HS-27A (cell line): ENCODE measurements at regions not wholly inside any gene's neighbourhood (a gene's known extent, or its start where the extent isn't known, plus 50 kb on each side); places are given as distances from the start of the nearest gene placed in this dataset.

Experiments used
- DNase-seq: peaks from one replicate; pipeline ENCODE4 v3.0.0-alpha.2; 2012; ENCODE audit warnings: low read depth, missing footprints

DNA sequence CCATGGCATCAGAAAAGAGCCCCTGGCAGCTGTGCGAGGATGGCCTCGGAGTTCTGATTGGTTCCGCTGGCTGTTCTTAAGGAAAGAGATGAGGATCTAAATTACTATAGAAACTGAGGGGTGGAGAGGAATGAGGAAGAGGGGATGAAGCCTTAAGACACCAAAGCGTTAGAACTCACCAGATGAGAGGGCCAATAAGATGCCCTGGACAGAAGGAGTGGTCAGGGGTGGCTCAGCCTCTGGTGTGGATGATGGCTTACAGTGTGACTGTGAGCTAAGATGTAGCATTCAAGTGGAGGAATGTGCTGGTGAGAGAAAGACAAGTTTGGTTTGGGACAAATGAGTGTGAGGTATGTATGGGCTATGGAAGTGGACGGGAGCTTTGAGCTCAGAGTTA lies 97.8 kb downstream of the ZFP36L2 start:
- DNase-seq, result no peak

DNA sequence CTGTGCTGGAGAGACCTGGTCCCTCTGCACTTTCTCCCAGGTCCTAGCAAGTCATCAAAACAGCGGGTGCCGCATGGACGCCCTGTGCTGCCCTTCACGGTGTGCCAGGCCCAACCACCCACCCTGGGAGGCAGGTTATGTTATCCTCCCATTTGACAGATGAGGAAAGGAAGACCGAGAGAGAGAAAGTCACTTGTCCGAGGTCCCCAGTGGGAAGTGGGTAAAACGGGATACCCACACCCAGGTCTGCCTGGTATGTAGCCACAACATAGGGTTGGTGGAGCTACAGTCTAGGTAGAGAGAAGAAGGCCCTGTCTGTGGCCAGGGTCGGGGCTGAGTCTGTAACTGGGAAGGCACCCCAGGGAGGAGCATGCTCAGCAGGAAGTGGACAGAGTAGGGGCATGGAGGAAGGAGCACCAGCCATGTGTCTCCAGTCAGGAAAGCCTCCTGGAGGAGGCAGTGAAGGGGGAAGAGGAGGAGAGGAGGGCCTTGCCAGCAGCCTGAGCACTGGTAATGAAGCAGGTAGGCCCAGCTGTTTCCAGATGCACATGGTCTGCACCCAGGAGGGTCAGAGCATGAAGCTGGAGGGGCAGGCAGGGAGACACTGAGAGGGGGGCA lies 98.4 kb downstream of the ZFP36L2 start:
- no peak for DNase-seq

GRCh38 chr2:43127208-43127940 lies 99.0 kb downstream of the ZFP36L2 start:
- no peak for DNase-seq

DNA sequence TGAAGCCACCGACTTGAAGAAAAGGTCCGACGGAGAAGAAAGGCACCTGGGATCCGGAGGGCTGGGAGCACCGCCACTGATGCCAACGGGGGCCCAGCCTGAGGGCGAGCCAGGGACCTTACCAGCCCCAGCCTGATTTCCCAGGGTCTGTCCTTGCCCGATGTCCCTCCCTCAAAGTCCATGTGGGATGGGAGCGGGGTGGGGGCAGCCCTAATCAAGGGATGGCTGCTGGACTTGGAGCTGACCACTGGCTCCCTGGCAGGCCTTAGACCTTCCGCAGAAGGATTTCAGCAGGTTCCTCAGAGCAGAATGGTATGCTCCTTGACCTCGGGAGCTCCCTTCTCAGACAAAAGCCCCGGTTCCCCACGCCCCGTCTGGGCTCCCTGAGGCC lies 99.6 kb downstream of the ZFP36L2 start:
- no peak for DNase-seq

- no peak for DNase-seq
Observed at GRCh38 chr2:43125090-43125998, 101.1 kb downstream of the ZFP36L2 start.

- DNase-seq, result no peak
Observed at GRCh38 chr2:43124687-43125057, 101.7 kb downstream of the ZFP36L2 start.

DNA sequence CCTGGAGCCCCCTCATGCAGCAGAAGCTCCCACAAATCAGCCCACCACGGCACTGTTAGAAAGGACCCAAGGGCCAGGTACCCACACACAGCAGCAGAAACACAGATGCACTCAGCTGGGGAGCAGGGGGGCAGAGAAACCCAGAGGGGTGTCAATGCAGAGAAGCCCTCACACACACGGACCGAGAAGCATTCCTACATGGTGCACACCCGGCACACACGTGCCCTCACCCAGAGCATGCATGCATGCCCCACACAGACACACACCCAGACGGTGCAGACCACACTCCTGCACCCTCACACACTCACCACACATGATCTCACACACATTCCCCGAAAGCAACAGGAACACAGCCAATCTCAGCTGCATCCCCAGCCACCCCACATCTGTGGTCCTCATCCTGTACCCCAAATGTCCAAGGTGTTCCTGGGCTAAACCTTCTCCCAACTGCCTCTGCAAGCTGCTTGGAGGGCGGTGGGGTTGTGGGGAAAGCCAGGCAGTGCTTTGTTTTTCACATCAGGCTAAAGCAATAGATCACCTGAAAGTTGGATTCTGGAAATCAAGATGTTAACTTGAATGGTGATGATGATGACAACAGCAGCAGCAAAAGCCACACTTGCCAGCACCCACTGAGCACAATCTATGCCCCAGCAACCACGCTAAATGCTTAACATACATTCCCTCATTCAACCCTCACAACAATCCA lies 102.3 kb downstream of the ZFP36L2 start:
- no peak for DNase-seq

GRCh38 chr2:43123486-43123885 lies 102.9 kb downstream of the ZFP36L2 start:
- no peak for DNase-seq

- DNase-seq, result no peak
Observed at GRCh38 chr2:43123028-43123427, 103.4 kb downstream of the ZFP36L2 start.

GRCh38 chr2:43121580-43122314 lies 104.7 kb downstream of the ZFP36L2 start:
- no peak for DNase-seq

DNA sequence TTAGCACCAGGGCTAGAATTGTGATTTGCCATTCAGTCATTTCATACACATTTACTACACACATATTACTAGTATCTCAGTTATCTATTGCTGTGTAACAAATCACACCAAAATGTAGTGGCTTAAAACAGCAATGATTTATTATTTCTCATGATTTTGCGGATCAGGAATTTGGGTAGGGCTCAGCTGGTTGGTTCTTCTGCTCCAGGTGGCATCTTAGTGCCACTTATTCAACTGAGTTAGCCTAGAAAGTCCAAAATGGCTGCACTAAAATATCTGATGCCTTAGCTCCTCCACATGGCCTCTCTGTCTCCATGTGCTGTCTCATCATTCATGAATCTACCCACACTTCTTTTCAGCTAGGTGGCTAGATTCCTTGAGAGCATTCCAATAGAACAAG lies 107.1 kb downstream of the ZFP36L2 start:
- no peak for DNase-seq

DNA sequence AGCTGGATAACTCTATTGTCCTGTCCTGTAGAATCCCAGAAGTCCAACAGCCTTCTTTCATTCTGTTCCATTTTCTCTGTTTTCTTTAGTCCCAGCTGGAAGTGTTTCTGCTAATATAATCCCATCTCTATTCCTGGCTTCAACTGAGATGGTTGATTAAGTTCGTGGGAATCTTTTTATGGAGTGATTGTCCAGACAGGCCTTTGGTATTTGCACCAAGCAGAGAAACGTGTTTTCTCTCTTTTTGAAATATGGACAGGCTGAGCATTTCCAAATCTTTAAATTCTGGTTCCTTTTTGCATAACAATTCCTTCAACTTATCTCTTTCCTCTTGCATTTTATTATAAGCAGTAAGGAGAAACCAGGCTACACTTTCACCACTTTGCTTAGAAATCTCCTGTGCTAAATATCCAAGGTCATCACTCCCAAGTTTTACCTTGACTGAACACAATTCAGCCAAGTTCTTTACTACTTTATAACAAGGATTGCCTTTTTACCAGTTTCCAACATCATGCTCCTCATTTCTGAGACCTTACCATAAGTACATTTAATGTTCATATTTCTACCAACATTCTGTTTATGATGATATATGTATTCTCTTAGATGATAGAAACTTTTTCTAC lies 108.8 kb downstream of the ZFP36L2 start:
- no peak for DNase-seq

DNA sequence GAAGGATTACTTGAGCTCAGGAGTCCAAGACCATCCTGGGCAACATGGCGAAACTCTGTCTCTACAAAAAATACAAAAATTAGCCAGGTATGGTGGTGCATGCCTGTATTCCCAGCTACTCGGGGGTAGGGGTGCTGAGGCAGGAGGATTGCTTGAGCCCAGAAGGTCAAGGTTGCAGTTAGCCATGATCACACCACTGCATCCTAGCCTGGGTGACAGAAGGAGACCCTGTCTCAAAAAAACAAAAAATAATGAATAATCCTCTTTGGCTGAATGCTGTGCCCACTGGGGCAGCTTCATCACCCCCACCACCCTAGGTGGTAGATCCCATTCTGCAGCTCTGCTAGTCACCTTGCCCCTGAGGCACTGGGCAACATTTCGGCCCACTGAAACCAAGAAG lies 109.4 kb downstream of the ZFP36L2 start:
- no peak for DNase-seq

DNA sequence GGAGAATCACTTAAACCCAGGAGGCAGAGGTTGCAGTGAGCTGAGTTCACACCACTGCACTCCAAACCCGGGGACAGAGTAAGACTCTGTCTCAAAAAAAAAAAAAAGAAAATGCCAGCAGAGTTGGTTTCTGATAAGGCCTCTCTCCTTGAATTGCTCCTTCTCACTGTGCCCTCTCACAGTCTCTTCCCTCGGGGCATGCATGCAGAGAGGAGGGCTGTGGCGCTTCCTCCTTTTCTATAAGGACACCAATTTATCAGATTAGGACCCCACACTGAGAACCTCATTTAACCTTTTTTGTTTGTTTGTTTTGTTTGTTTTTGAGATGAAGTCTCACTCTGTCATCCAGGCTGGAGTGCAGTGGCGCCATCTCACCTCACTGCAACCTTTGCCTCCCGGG lies 110.5 kb downstream of the ZFP36L2 start:
- no peak for DNase-seq

DNA sequence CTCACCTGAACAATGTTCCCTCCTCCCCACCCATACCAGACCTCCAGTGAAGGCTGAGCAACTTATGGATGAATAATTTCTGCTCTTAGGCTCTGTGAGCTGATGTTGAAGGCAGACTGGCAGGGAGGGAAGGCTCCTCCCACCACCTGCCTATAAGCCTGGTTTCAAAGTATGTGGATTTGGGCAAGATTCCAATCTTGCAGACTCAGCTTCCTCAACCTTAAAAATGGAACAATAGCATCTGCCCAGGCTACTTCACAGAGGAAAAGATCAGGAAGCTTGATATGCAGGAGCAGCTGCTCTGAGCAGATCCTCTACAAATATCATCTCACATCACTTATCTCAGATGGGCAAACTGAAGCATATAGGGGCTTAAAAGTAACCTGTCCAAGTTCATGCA lies 112.2 kb downstream of the ZFP36L2 start:
- no peak for DNase-seq

DNA sequence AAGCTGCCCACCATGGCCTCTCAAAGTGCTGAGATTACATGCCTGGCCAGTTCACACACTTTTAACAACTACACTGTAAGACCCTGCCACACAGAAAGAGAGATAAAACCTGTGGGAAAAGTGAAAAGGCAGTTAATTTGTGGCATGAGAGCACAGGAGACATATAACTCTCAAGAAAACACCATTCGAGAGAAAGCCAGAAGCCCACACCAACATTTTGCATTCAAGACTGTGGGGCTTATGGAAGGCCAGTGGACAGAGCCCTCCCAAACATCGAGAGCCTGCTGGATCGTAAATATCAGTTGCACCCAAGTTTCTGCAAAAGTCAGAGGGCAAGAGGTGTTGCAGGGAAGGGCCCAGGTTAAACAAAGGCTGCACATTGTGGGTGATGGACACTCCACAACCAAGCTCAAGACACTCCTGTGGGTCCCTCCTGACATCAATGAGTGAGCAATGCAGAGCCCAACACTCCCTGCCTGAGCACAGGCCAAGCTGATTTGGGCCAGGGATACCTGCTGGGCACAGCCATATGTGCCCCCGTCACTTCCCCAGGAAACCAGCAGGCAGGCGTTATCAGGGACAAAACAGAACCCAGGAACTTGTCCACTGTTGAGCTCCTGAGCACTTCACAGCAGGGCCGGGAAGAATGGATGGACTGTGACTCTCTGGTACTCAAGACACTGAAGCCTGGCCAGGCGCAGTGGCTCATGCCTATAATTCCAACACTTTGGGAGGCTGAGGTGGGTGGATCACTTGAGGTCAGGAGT lies 114.4 kb downstream of the ZFP36L2 start:
- no peak for DNase-seq

- DNase-seq, result no peak
Observed at GRCh38 chr2:43110442-43110871, 115.9 kb downstream of the ZFP36L2 start.

- no peak for DNase-seq
Observed at GRCh38 chr2:43109261-43109743, 117.1 kb downstream of the ZFP36L2 start.

DNA sequence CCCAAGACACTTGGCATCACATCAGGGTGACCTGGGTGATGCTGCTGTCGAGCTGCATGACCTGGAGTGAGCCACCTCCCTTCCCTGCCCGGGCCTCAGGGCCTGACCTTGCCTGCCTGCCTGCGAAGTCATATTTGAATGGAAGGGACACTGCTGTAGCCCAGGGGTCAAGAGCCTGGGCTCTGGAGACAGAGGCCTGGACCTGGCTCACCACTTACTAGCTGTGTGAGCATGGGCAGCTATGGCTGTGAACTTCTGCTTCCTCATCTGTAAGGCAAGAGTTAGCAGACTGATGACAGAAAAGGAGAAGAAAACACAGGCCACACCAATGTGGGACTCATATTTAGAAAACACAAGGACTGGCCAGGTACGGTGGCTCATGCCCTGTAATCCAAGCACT lies 118.7 kb downstream of the ZFP36L2 start:
- DNase-seq, result no peak
